Esophagus squamous epithelium (tissue), 5 donors: ENCODE measurements at regions not wholly inside any gene's neighbourhood (a gene's known extent, or its start where the extent isn't known, plus 50 kb on each side); places are given as distances from the start of the nearest gene placed in this dataset.
"Not testable (repeated sequence)": the region's sequence is repeated elsewhere in the genome, so short reads cannot be mapped to it uniquely, and the experiment has no call there.

Experiments
- DNase-seq: peaks from one replicate; lab custom pipeline; 2025; lab: John Stamatoyannopoulos, UW
- H3K27ac ChIP-seq, 4 donors: fragments of 200-600 bp; sonication (generic); one replicate each; pipeline ENCODE4 v1.5.1; 2016 to 2019; ENCODE audit warnings: mild to moderate bottlenecking in 1 of 4
- H3K27me3 ChIP-seq, 4 donors: fragments of 200-600 bp; sonication (generic); 1 replicate in 3 of 4; 2 replicates in 1 of 4; pipeline versions ENCODE4 v1.5.1 to v1.6.0; 2017 to 2021; ENCODE audit warnings: antibody characterized with exemption in 1 of 4
- H3K36me3 ChIP-seq, 3 donors: fragments of 200-600 bp; sonication (generic); one replicate each; pipeline ENCODE4 v1.5.1; 2016 to 2019
- H3K4me1 ChIP-seq, 3 donors: fragments of 200-600 bp; sonication (generic); one replicate each; pipeline ENCODE4 v1.5.1; 2017 to 2019
- H3K4me3 ChIP-seq, 4 donors: fragments of 200-600 bp; sonication (generic); 1 replicate in 3 of 4; 2 replicates in 1 of 4; pipeline ENCODE4 v1.5.1; 2016 to 2019; ENCODE audit warnings: mild to moderate bottlenecking in 2 of 4, moderate library complexity in 1 of 4
- H3K9me3 ChIP-seq, 3 donors: fragments of 200-600 bp; sonication (generic); one replicate each; pipeline ENCODE4 v1.5.1; 2016 to 2019
- CTCF ChIP-seq, 6 experiments: fragments of 450-650 bp in 4 of 6; fragments of 200-600 bp in 2 of 6; sonication (generic) in 2 of 6; IDR thresholded peaks; one replicate each; pipeline ENCODE4 v1.5.1; 2016 to 2019; ENCODE audit warnings: antibody characterized with exemption in 6 of 6, mild to moderate bottlenecking in 4 of 6, moderate library complexity in 4 of 6
- POLR2A ChIP-seq, 4 donors: fragments of 450-650 bp; IDR thresholded peaks; one replicate each; pipeline ENCODE4 v1.6.1; 2017; ENCODE audit warnings: antibody characterized with exemption in 4 of 4, mild to moderate bottlenecking in 4 of 4, moderate library complexity in 3 of 4
- WGBS, 2 donors: methylation state at CpG; one replicate each; pipeline ENCODE4 v1.1.5; 2018; 5-methylcytosine and 5-hydroxymethylcytosine counted together
- intact Hi-C: fragments of 100-400 bp; cut with DNase I; formaldehyde crosslinking; loops from one replicate; pipeline ENCODE4 v1.15.0; 2022
- donor health status: DM: yes; HTN: yes; CAD: no.

GRCh38 chr5:103973669-103974068, 411.1 kb upstream of the NUDT12 start:
- peaks cover 0 to 14% (median 0%) of the 10 kb centered on the region in 3 donors for H3K9me3 ChIP-seq
- TF ChIP-seq POLR2A (IDR thresholded peaks at IDR 0.05) (no peak), CTCF (IDR thresholded peaks at IDR 0.05) (no peak)
- no peak overlapping the region for H3K27ac ChIP-seq
- no peaks in the 10 kb centered on the region for H3K36me3 ChIP-seq
- H3K27me3 ChIP-seq = no peaks in the 10 kb centered on the region
- H3K4me3 ChIP-seq = no peak overlapping the region
- no peak for DNase-seq
- no peaks in the 10 kb centered on the region for H3K4me1 ChIP-seq
- intact Hi-C loops = no loop called here

GRCh38 chr5:103966295-103966694, 403.7 kb upstream of the NUDT12 start:
- WGBS, 2 donors = 90% methylated on average over 2 of the region's 25 CpGs; no CpG with 5 or more reads in 1 of the 2 donors
- peaks cover 0 to 19% (median 5%) of the 10 kb centered on the region in 3 donors for H3K9me3 ChIP-seq
- H3K4me1 ChIP-seq, H3K36me3 ChIP-seq, intact Hi-C loops, DNase-seq, H3K4me3 ChIP-seq, H3K27me3 ChIP-seq, H3K27ac ChIP-seq: not testable (repeated sequence)

GRCh38 chr5:103962023-103962422, 399.4 kb upstream of the NUDT12 start:
- 44 to 91% methylated on average over 1 of the region's 1 CpG for WGBS, 2 donors
- DNase-seq = no peak
- Histone ChIP-seq H3K4me1 (no peaks in the 10 kb centered on the region), H3K9me3 (peaks cover 0 to 8% (median 0%) of the 10 kb centered on the region in 3 donors), H3K27me3 (no peaks in the 10 kb centered on the region), H3K27ac (no peak overlapping the region), H3K36me3 (no peaks in the 10 kb centered on the region), H3K4me3 (no peak overlapping the region)
- intact Hi-C loops = no loop called here
- TF ChIP-seq CTCF (IDR thresholded peaks at IDR 0.05) (no peak), POLR2A (IDR thresholded peaks at IDR 0.05) (no peak)

- intact Hi-C loops = no loop called here
- no peaks in the 10 kb centered on the region for H3K36me3 ChIP-seq
- peaks cover 0 to 10% (median 6%) of the 10 kb centered on the region in 3 donors for H3K9me3 ChIP-seq
- DNase-seq = no peak
- no peaks in the 10 kb centered on the region for H3K27me3 ChIP-seq
- WGBS, 2 donors = 84 to 94% methylated on average over 5 to 9 of the region's 47 CpGs
- H3K4me1 ChIP-seq = no peaks in the 10 kb centered on the region
- no peak overlapping the region for H3K27ac ChIP-seq
- H3K4me3 ChIP-seq = no peak overlapping the region
- TF ChIP-seq CTCF (IDR thresholded peaks at IDR 0.05) = no peak
- no peak for TF ChIP-seq POLR2A (IDR thresholded peaks at IDR 0.05)
These were observed 391.2 kb upstream of the NUDT12 start for GRCh38 chr5:103953601-103954382.

DNA sequence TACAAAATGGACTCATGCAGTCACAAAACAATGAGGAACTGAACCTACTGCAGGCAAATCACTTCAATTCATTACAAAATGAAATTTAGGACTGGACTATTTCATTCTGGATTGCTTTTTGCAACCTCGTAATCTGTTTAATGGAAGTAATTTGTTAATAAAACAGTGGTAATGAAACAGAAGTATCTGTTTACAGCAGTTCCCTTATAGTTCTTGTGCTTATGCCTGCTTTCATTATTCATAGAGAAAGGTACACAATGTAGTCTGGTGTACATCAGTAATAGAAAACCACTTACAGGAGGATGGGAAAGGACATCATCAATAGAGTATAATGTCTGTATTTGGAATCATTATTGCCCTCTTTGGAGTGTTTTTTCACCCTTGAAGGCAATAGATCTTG, 389.2 kb upstream of the NUDT12 start:
- WGBS, 2 donors = 63 to 78% methylated on average over 1 of the region's 1 CpG
- DNase-seq = no peak
- no peaks in the 10 kb centered on the region for H3K36me3 ChIP-seq
- H3K27ac ChIP-seq = no peak overlapping the region
- no peaks in the 10 kb centered on the region for H3K4me1 ChIP-seq
- intact Hi-C loops = no loop called here
- no peak overlapping the region for H3K4me3 ChIP-seq
- no peaks in the 10 kb centered on the region for H3K27me3 ChIP-seq
- TF ChIP-seq POLR2A (IDR thresholded peaks at IDR 0.05) (no peak), CTCF (IDR thresholded peaks at IDR 0.05) (no peak)
- peaks cover 0 to 10% (median 6%) of the 10 kb centered on the region in 3 donors for H3K9me3 ChIP-seq
